NCI-H460 (cell line): ENCODE measurements at regions not wholly inside any gene's neighbourhood (a gene's known extent, or its start where the extent isn't known, plus 50 kb on each side); places are given as distances from the start of the nearest gene placed in this dataset.
"Not testable (repeated sequence)": the region's sequence is repeated elsewhere in the genome, so short reads cannot be mapped to it uniquely, and the experiment has no call there.

Source experiments
- DNase-seq: peaks from one replicate; pipeline ENCODE4 v3.0.0-alpha.2; 2016; ENCODE audit warnings: low read depth; ENCODE audit errors: extremely low read depth

DNA sequence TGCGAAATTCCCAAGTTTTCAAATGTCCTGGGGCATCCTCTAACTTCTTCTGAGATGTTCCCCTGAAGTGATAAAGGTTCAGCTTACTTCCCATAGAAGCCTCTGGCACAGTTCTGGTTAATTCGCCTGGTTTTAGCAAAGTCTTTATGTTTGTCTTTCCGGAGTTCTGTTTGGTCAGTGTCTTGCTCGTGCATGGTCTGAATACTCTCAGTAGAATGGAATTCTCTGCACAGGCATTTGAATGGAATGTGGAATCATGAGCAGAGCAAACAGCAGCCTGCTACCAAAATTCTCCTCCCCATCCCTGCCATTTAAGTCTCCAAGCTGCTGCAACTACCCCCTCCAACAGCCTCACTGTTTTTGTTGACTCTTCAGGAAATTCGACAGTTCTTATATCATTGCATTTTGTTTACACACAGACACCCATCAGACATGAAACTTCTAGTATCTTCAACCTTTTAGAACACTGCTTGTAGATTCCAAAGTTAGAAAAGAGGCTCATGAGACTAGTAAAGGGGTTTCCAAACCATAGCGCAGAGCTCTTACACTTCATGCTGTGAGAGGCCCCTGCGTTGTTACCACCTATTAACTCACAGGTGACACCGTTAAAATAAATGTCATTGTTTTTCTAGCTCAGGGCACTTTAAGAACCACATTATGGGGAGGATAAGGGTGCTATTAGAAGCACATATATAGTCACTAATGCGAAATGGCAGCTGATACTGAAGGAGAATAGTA lies 129.7 kb downstream of the PLCE1 start:
- no peak for DNase-seq

DNA sequence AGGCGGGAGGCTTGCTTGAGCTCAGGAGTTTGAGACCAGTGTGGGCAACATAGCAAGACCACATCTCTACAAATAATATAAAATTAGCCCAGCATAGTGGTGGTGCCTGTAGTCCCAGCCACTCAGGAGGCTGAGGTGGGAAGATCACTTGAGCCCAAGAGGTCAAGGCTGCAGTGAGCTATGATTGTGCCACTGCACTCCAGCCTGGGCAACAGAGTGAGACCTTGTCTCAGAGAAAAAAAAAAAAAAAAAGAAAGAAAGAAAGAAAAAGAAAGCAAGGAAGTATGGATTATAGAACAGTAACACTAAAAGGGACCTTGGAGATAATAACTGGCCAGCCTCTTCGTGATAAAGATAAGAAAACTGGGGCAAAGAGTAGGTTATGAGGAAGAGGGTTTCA lies 130.4 kb downstream of the PLCE1 start:
- DNase-seq = not testable (repeated sequence)

DNA sequence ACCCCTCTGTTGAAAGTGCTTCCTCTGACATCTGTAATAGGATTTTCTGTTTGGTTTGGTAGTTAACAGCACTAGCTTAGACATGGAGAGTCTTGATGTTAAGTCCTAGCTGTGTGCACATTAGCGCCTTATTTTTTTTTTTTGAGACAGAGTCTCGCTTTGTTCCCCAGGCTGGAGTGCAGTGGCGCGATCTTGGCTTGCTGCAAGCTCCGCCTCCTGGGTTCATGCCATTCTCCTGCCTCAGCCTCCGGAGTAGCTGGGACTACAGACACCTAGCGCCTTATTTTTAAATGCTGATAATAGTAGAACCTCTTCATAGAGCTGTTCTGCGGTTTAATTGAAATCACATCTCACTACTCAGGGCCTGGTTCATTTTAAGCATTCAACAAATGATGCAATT lies 131.5 kb downstream of the PLCE1 start:
- not testable (repeated sequence) for DNase-seq

DNA sequence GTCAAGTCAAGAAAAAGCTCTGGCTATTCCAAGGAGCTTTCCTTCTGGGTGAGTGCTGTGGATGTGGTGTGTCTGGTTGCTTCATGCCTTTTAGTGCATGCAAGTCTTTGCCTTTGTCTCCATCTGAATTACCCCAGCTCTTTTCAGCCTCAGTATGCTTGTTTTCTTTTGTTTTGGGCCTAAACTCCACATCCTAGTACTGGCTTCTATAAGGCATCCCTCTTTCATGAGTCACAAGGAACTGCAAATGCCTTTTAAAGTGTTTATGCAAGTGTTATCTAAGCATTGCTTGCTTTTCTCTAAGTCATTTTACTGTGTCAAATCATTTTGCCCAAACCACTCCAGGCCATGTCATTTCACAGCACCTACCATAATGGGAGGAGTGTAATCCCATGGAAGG lies 132.1 kb downstream of the PLCE1 start:
- DNase-seq = no peak

DNA sequence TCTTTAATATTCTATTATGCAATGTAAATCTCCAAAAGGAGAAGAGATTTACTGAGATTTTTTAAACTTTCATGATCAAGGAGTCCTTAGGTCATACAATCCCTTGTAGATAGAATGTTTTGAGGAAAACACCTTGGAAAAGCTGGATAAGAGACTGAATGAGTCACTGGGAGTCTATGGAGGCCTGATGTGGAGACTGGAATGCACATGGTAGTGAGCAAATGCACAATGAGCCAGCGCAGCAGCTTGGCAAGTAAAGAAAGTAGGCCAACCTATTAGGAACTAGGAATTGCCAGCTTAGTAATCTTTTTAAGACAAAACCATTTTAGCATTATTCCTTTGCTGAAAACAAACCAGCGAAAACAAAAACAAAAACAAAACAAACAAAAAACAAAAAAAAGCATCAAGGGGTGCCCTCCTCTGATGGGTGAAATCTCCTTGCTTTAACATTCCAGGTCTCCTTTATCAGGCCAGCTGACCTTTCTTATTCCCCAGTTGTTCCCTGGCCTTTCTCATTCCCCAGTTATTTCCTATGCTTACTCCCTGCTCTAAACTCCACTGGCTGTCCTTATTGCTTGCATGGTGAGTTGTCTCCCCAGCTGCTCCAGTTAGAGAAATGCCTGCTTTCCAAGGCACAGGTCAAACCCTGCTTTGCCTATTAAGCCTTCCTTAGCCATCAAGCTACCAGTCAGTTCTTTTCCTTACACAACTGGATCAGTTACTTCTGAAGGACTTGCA lies 135.8 kb downstream of the PLCE1 start:
- DNase-seq = no peak

DNA sequence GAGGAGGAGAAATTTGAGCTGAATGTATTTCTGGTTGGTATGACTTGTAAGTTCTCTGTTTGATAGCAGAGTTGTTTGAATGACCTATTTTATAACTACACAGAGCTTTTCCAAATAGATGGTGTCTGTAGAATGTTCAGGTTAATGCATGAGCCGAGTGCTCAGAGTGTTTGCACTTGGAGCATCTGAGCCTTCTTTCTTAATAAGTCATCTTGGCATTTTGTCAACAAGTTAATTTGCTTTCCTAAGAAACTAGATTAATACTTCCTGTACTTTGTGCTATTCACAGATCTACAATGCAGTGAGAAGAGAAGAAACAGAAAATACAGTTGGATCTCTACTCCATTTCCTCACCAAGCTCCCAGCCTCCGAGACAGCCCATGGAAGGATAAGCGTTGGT lies 138.2 kb downstream of the PLCE1 start:
- DNase-seq = no peak

DNA sequence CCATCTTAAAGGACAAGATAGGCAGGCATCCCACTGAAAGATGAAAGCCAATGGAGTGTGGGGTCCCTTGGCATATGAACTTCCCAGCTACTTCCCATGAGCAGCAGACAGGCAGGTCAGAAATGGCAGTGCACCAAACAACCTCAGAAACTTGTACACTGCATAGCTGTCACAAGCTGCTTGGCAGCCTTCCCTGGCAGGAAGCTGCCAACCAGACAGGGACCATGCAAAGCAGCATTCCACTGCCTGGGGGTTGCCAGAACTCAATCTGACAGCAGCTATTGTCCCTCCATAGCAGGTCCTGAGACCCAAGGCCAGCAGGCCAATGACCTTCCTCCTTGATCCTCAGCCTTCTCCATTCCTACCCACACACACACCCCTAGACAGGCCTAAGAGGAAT lies 139.5 kb downstream of the PLCE1 start:
- DNase-seq = no peak

DNA sequence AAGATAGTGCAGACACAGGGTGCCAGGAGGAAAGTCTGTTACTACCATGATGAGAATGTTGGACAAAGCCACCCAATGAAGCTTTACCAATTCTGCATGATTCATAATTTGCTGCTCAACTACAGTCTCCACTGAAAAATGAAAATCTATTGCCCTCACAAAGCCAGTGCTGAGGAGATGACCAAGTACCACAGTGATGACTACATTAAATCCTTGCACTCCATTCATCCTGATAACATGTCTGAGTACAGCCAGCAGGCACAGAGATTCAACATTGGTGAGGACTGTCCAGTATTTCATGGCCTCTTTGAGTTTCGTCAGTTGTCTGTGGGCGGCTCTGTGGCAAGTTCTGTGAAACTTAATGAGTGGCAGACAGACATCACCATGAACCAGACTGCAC lies 144.0 kb downstream of the PLCE1 start:
- no peak for DNase-seq

DNA sequence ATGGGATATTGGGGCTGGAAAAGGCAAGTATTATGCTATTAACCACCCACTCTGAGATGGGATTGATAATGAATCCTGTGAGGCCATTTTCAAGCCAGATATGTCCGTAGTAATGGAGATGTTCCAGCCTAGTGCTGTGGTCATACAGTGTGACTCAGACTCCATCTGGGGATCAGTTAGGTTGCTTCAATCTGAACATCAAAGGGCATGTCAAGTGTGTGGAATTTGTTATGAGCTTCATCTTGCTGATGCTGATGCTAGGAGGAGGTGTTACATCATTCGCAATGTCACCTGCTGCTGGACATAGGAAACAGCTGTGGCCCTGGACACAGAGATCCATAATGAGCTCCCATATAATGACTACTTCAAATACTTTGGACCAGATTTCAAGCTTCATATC lies 144.7 kb downstream of the PLCE1 start:
- no peak for DNase-seq

DNA sequence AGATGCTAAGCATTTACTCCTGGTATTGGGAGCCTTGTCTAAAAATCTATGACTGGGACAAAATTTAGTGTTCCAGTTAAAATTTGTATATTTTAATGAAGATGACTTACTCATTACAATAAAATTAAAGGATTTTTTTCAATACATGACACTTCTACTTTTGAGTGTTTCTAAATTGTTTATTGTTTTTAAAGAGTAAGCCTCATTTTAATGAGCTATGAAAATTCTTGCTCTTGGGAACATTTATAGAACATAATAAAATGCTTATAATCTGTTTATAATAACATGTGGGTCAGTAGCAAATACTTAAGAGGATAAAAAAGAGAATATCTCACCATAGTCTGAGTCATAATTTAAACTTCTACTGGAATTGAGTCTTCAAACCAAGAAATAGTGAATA lies 149.5 kb downstream of the PLCE1 start:
- DNase-seq = no peak

DNA sequence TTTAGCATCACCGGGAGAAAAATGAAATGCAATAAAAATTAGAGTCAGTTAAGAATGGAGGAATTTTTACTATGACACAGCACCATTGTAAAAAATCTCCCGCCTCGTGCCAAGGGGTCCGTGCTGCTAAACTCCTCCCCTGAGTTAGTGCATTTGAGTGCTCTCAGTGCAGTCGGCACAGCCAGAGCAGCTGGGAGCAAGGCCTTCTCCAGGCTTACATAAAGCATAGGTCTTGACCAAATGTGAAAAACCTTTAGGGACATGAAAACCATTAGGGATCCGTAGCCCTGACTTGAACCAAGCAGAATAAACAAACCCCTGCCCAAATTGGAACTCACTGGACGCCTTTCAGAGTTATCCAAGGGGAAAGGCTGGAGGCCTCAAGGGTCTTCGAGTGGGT lies 152.6 kb downstream of the PLCE1 start:
- DNase-seq = no peak

DNA sequence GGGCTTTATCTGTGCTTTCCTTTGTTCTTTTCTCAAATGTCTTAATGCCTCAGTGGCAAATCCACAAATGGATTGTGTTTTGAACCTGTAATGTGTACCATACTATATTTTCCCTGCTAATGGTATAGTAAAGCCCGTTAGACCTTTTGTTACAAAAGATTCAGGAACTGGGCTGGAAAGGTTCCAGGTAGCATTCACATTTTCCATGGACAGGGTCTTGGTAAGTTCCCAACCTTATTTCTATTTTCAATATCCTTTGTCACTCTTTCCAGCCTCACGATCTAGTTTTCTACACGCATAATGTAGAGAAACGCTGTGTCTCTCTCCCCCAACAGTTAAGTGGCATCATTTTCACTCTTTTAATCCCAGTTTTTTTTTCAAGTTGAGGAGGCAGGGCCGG lies 153.0 kb downstream of the PLCE1 start:
- no peak for DNase-seq

DNA sequence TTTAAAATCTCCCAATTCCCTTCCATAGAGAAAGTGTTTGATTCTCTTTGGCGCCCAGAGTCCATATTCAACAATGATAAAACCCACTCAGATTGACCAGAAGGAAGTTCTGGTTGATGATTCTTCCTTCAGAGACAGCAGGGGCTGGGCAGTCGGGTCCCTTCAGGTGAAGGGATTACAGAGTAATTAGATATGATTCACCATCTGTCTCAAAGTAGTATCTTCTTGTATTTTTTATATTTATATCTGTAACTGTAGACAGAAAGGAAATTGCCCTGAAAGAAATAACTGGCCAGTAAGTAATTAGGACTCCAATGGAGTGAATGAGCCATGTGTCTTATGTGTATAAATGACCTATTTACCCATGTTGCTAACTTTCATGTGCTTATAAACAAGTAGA lies 156.0 kb downstream of the PLCE1 start:
- DNase-seq = no peak

DNA sequence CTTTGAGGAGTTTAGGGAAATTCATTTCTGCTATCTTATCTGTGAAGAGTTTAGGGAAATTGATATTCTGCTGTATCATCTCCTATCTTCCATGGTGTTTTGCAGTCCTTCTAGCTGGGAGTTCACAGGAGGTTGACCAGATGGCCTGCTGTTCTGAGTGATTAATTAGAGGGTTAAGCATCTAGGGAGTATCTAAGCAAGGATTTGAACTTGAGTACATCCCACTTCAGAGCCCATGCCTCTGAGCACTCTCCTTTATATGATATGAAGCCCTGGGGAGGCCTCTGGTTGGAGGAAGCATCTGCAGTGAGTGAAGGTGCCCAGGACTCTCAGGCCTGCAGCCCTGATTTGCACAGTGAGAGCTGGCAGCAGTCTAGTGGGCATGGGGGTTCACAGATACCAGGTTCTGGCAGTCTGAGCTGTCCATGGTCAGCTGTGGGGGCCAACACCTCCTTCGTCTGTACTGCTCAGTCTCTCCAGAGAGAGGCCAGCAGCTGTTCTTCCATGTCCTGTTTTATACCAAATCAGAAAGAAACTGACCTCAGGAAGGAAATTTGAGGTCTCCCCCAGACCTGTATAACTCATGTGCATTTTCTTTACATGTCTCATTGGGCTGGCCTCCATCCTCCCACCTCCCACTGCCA lies 156.9 kb downstream of the PLCE1 start:
- DNase-seq = no peak

DNA sequence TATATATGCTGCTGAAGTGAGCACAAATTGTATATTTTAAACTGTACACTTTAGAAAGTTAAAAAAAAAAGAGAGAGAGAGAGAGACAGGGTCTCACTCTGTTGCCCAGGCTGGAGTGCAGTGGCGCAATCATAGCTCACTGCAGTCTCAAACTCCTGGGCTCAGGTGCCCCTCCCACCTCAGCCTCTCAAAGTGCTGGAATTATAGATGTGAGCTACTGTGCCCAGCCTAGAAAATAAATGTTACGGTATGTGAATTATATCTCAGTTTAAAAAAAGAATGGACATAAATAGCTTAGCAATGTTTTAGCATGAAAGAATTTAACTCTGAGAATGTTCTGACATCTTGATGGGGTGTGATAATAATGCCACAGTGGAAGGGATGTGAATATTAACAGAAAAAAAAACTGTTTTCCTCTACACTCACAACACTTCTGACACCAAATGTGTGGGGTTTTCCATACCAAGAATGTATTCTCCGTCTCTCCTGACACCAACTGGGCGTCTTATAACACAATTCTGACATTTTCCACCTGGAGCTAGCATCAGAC lies 162.1 kb downstream of the PLCE1 start:
- DNase-seq = no peak

DNA sequence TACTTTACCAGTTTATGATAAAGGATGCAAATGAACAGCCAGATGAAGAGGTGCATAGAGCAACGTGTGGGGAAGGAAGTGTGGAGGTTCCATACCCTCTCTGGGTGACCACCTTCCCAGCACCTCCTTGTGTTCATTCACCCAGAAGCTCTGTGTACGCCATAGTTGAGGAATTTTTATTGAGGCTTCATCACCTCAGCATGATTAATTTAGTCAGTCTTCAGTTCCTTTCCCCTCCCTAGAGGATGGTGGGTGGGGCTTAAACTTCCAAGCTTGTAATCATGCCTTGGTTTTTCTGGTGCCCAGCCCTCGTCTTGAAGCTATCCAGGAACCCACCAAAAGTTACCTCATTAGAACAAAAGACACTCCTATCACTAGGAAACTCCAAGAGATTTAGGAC lies 162.7 kb downstream of the PLCE1 start:
- DNase-seq = no peak

DNA sequence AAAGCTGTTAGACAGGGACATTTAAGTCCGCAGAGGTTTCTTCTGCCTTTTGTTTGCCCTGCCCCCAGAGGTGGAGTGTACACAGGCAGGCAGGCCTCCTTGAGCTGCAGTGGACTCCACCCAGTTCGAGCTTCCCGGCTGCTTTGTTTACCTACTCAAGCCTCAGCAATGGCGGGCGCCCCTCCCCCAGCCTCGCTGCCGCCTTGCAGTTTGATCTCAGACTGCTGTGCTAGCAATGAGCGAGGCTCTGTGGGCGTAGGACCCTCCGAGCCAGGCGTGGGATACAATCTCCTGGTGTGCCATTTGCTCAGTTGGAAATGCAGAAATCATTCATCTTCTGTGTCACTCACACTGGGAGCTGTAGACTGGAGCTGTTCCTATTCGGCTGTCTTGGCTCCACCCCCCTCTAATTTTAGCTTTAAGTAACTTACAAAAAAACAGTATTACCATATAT lies 171.5 kb downstream of the PLCE1 start:
- peak; percentile 35 for DNase-seq

DNA sequence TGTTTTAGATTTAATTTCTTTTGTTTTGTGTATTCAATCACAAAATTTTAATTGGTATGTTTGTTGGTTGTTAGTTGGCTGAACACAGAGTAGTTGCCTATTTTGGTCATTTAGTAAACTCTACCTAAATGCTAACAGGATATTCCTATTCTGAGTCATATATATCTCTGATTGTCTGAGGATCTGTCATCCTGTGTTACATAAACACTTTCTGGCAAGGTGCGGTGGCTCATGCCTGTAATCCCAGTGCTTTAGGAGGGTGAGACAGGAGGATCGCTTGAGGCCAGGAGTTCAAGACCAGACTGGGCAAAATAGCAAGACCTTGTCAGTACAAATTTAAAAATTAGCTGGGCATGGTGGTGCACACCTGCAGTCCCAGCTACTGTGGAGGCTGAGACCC lies 178.6 kb downstream of the PLCE1 start:
- DNase-seq = no peak

DNA sequence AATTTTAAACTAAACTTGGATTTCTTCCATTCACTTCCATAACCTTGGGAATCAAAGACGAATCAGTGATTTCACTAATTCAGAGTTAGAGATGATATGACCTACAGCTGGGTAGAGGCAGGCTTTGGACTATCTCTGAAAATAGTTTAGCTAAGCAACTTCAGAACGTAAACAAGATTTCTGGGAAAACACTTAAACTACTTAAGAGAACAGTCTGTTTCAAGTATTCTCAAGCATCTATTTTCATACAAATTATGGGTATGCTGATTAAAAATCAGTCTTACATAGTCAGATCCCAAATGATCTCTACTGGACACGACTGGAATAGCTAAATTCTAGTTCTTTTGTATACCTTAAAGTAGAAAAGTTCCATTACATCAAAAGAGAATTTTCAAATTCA lies 179.9 kb downstream of the PLCE1 start:
- no peak for DNase-seq

DNA sequence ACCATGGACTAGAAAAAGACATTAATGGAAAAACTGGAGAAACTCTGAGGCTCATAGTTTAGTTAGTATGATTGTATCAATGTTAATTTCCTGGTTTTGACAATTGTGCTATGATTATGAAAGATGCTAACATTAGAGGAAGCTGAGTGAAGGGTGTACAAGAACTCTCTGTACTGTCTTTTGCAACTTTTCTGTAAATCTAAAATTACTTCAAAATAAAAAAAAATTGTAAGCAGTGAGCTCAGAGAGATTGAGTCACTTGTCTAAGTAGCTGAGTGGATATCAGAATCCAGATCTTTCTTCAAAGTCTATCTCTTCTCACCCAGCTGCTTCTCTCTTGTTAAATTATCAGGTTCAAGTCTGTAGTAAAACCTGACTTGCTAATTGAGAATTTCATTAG lies 181.1 kb downstream of the PLCE1 start:
- no peak for DNase-seq

DNA sequence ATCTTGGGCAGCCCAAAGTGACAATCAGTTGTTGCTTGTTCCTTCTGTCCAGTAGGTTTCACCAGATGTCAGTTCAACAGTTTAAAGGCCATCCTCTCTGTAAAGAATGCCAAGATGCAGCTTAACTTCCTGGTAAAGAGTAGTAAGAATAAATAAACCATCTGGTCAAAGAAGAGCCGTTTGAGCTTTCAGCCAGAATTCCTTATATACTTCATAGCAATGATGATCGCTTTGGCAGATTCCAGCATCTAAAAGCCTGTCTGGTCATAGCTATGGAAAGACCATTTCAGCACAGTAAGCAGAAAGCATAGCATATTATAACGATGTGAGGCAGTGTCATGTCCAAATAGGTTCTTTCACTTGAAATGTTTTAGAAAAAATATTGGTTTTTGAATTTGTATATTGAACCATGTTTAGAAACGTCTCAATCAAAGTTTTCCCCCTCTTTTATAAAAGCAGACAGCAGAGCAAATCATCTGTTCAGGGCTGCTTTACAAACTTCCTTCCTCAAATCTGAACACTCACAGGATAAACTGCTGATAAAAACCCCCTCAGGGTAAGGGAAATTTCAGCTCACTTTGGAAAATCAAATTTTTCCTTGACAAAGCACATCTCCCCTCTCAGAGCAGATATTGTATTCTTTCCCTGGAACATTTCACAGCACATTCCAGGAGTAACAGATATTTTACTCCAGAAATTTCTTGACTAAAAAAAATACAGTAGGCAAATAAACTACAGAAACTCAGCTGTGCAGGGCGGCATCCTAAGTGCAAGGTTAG lies 184.1 kb downstream of the NOC3L start:
- no peak for DNase-seq
